ENCODE measurements at regions not wholly inside any gene's neighbourhood (a gene's known extent, or its start where the extent isn't known, plus 50 kb on each side); places are given as distances from the start of the nearest gene placed in this dataset.

GRCh38 chr6:71577766-71578165, 289.2 kb downstream of the OGFRL1 start:
- TF ChIP-seq EZH2 (IDR thresholded peaks at IDR 0.05; ENCODE audit: borderline replicate concordance, insufficient read depth, low read depth, low read length, poor library complexity, severe bottlenecking) (no peak), CTCF (IDR thresholded peaks at IDR 0.05) (no peak)
